GM12891 (cell line): ENCODE measurements at regions not wholly inside any gene's neighbourhood (a gene's known extent, or its start where the extent isn't known, plus 50 kb on each side); places are given as distances from the start of the nearest gene placed in this dataset.
"Not testable (repeated sequence)": the region's sequence is repeated elsewhere in the genome, so short reads cannot be mapped to it uniquely, and the experiment has no call there.

Experiments used
- DNase-seq: peaks from one replicate; pipeline ENCODE4 v3.0.0; 2011; ENCODE audit warnings: low spot score; ENCODE audit not compliant: insufficient read length
- FAIRE-seq: peaks from 2 replicates; lab custom pipeline; 2011; peaks lifted over from hg19 to GRCh38; lab: Jason Lieb, UNC
- PAX5 ChIP-seq: IDR thresholded peaks from 2 replicates; pipeline ENCODE4 v1.6.1; 2011; ENCODE audit warnings: low read length, moderate library complexity, mild to moderate bottlenecking; ENCODE audit not compliant: insufficient read depth, severe bottlenecking
- POLR2A ChIP-seq: IDR thresholded peaks from 2 replicates; pipeline ENCODE4 v1.6.1; 2011; ENCODE audit warnings: low read depth, low read length, control low read depth
- POLR2AphosphoS5 ChIP-seq: IDR thresholded peaks from 2 replicates; pipeline ENCODE4 v1.6.1; 2011; ENCODE audit warnings: low read depth, low read length, control low read depth
- POU2F2 ChIP-seq: IDR thresholded peaks from 2 replicates; pipeline ENCODE4 v1.6.1; 2011; ENCODE audit warnings: low read depth, mild to moderate bottlenecking, control low read depth, low read length, moderate library complexity
- SPI1 ChIP-seq: IDR thresholded peaks from 2 replicates; pipeline ENCODE4 v1.6.1; 2011; ENCODE audit warnings: low read depth, low read length, control low read depth
- TAF1 ChIP-seq: IDR thresholded peaks from 2 replicates; pipeline ENCODE4 v1.6.1; 2011; ENCODE audit warnings: low read depth, low read length, control low read depth

DNA sequence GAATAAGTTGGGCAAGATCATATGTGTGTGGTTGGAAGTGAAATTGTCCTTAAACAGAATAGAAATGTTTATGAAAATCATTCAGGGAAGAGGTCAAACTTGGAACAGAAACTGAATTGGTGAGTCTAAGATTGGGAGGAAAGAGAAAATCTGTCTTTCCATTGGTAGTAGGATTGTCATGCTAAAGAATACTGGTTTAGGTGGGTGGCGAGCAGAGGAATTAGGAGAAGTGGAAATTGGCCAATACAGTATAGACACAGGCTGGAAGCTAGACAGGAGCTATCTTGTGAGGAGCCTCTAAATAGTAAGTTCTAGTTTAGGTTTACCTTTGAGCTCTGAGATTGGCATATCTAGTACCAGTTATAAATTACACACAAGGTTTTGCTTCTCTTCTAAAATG lies 80.9 kb upstream of the KYNU start:
- TF ChIP-seq POLR2AphosphoS5 (no peak), POLR2A (no peak), TAF1 (no peak), POU2F2 (no peak), SPI1 (no peak), PAX5 (no peak)
- no peak for DNase-seq
- no peak for FAIRE-seq

DNA sequence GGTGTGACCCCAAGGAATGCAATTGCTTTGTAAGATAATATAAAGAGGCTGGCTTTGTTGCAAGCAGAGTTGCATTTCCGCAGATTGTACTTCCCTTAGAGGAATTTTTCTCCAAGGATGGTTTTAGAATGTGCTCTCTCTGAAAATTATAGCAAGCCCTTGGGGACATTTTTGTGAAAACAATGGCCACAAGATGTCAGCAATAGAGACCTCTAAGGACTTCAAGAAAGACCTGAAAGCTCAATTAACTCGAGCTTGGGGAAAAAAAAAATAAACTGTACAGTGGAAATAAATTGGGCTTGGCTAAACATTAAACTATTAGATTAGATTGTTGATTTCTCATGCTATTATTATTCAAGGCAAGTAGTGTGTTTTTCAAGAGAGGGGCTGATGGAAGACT lies 81.3 kb upstream of the KYNU start:
- FAIRE-seq (no peak), DNase-seq (no peak)
- TF ChIP-seq TAF1: no peak
- TF ChIP-seq POLR2A: no peak
- TF ChIP-seq SPI1: no peak
- TF ChIP-seq PAX5: no peak
- no peak for TF ChIP-seq POU2F2
- no peak for TF ChIP-seq POLR2AphosphoS5

DNA sequence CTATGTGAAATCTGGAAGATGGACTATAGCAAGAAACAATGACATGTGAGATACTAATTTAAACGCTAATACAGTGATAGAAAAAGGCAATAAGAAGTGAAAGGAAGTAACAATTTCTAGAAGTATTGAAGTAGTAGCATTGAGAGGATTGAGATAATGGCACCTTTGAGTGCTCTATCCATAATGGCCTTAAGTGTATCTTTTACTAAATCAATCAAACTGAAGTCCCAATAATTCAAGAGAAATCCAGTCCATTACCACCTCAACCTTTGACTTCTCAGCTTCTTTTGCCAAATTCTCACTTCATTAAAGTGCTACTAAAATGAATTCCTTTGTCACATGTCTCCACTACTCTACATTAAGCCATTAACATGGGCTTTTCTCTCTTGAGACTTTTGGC lies 82.6 kb upstream of the KYNU start:
- TF ChIP-seq SPI1 (no peak), POLR2A (no peak), TAF1 (no peak), POU2F2 (no peak), POLR2AphosphoS5 (no peak), PAX5 (no peak)
- DNase-seq: no peak
- no peak for FAIRE-seq

DNA sequence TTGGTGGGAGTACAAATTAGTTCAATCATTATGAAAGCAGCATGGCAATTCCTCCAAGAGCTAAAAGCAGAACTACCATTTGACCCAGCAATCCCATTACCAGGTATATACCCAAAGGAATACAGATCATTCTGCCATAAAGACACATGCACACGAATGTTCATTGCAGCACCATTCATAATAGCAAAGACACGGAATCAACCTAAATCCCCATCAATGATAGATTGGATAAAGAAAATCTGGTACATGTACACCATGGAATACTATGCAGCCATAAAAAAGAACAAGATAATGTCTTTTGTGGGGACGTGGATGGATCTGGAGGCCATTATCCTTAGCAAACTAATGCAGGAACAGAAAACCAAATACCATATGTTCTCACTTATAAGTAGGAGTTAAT lies 85.1 kb upstream of the KYNU start:
- DNase-seq, FAIRE-seq: not testable (repeated sequence)

DNA sequence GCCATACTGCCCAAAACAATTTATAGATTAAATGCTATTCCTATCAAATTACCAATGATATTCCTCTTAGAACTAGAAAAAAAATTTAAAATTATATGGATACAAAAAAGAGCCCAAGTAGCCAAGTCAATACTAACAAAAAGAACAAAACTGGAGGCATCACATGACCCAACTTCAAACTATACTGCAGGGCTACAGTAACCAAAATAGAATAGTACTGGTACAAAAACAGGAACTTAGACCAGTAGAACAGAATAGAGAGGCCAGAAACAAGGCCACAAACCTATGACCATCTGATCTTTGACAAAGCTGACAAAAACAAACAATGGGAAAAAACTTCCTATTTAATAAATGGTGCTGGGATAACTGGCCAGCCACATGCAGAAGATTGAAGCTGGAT lies 86.1 kb upstream of the KYNU start:
- DNase-seq (no peak), FAIRE-seq (no peak)

DNA sequence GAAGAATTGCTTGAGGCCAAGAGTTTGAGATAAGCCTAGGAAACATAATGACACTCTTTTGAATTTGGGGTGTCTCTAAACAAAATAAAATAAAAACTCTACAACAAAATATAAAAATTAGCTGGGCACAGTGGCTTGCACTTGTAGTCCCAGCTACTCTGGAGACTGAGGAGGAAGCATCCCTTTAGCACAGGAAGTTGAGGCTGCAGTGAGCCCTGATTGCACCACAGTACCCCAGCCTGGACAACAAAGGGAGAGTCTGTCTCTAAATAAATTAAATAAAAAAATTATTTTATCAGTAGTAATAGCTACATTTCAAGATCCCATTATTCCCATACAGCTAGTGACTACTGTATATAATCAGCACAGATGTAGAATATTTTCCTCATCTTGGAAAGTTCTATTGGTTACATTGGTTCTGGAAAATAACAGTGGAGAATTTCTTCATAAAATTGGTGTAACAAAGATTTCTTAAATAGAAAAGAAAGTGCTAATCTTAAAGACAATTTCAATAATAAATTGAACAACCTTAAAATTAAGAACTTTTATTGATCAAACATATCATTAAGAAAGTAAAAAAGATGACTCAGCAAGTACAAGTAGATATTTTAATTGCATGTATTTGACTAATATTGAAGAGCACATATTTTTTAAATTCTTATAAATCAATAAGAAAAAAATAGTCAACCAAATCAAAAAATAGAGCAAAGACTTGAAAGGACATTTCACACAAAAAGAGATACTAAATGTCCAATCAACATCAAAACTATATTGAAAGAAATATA lies 90.4 kb upstream of the KYNU start:
- TF ChIP-seq TAF1: no peak
- DNase-seq (no peak), FAIRE-seq (no peak)

More for the DNA sequence above, 86.1 kb upstream of the KYNU start:
- no peak for TF ChIP-seq POLR2AphosphoS5
- TF ChIP-seq SPI1: no peak
- TF ChIP-seq TAF1: no peak
- TF ChIP-seq PAX5: no peak
- TF ChIP-seq POU2F2: no peak
- TF ChIP-seq POLR2A: no peak

DNA sequence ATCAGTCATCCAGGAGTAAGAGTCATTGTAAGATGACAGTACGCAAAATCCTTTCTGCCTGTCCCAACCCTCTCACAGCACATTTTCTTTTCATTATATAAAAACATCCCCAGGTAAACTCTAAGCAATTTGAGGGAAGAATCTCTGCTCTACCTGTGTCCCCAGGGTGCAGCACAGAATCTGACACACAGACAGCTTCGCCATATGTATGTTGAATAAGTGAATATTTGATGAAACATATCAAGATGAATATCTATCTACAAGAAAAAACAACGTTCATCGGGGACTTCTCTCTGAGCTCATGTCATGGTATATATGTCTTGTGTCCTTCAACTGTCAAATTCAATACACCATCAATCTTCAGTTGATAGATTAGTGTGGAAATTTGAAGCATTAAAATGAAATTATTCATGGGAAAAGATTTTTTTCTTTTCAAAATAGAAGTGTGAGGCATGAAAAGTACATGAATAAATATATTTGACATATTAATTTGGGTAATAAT lies 94.5 kb upstream of the KYNU start:
- FAIRE-seq (no peak), DNase-seq (no peak)

DNA sequence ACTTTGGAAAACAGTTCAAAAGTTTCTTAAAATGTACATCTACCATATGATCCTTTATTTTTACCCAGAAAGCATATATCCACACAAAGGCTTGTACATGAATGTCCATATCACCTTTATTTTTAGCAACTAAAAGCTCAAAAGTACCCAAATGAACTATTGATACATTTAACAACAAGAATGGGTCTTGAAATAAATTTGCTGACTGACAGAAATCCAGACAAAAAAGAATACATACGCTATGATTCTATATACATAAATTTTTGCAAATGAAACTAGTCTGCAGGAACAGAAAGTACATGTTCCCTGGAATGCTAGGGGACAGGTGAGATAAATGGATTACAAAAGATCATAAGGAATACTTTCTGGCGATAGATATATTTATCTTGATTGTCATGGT lies 96.3 kb upstream of the KYNU start:
- DNase-seq (no peak), FAIRE-seq (no peak)
- TF ChIP-seq PAX5 (no peak), SPI1 (no peak), POLR2A (no peak), TAF1 (no peak), POU2F2 (no peak), POLR2AphosphoS5 (no peak)

More for the DNA sequence above, 94.5 kb upstream of the KYNU start:
- TF ChIP-seq POLR2AphosphoS5: no peak
- TF ChIP-seq POU2F2: no peak
- TF ChIP-seq TAF1: no peak
- no peak for TF ChIP-seq PAX5
- TF ChIP-seq SPI1: no peak
- no peak for TF ChIP-seq POLR2A

DNA sequence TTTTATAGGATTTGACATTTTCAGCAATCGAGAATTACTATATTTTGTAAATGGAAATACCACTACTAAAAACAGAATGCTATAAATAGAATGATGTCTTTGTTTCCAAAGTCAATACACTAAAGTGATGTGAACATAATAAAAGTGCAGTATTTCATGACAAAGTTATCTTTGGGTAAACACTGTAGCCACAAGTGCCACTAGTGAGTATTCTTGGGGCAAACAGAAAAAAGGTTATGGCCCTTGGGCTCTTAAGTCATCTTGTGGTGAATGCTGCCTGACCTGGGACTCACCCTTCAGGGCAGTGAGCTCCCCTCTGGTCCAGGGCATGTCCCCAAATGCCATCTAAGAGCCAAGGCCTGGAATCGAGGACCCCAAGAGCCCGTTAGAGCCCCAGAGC lies 99.2 kb upstream of the KYNU start:
- no peak for DNase-seq
- TF ChIP-seq PAX5 (no peak), POU2F2 (no peak), TAF1 (no peak), POLR2AphosphoS5 (no peak), POLR2A (no peak), SPI1 (no peak)
- FAIRE-seq: no peak

DNA sequence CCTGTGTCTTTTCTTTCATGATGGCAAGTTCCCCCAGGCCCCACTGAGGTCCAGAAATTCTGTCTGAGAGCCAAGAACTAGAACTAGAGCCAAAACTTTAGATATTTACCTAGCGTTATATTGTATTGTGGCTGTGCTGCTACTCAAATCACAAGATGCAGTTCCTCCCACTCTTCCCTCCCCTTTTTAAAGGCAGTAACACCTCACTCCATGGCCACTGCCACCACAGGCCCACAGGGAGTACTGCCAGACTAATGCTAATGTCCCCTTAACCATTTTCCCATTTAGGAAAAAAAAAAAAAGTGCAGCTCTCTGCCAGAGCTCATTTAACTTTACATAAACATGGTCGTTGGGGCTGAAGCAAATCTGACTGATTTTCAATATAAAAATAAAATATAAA lies 99.7 kb upstream of the KYNU start:
- TF ChIP-seq PAX5: no peak
- no peak for TF ChIP-seq POLR2A
- TF ChIP-seq POLR2AphosphoS5: no peak
- TF ChIP-seq TAF1: no peak
- TF ChIP-seq SPI1: no peak
- no peak for TF ChIP-seq POU2F2
- FAIRE-seq: no peak
- no peak for DNase-seq

DNA sequence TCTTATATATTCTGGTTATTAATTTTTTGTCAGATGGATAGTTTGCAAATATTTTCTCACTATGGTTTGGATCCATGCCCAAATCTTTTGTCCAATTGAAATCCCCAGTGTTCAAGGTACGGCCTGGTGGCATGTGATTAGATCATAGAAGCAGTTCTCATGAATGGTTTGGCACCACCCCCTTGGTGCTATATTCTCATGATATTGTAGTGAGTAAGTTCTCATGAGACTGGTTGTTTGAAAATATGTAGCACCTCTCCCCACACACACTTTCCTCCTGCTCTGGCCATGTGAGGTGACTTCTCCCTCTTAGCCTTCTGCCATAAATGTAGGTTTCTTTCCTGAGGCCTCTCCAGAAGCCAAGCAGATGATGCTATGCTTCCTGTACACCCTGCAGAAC lies 107.7 kb upstream of the KYNU start:
- TF ChIP-seq TAF1 (no peak), POLR2A (no peak), POLR2AphosphoS5 (no peak), SPI1 (no peak), POU2F2 (no peak), PAX5 (no peak)
- FAIRE-seq: no peak

More for the DNA sequence above, 107.7 kb upstream of the KYNU start:
- DNase-seq: no peak
